Jurkat, Clone E6-1 (cell line): ENCODE measurements at regions not wholly inside any gene's neighbourhood (a gene's known extent, or its start where the extent isn't known, plus 50 kb on each side); places are given as distances from the start of the nearest gene placed in this dataset.
"Not testable (repeated sequence)": the region's sequence is repeated elsewhere in the genome, so short reads cannot be mapped to it uniquely, and the experiment has no call there.

ENCODE experiments used
- DNase-seq: peaks from one replicate; pipeline ENCODE4 v3.0.0-alpha.2; 2011; ENCODE audit warnings: low read depth, low spot score
- H3K4me3 ChIP-seq: 2 replicates; pipeline ENCODE4 v1.5.1; 2011; ENCODE audit warnings: mild to moderate bottlenecking, low read length, control low read depth, moderate library complexity

DNA sequence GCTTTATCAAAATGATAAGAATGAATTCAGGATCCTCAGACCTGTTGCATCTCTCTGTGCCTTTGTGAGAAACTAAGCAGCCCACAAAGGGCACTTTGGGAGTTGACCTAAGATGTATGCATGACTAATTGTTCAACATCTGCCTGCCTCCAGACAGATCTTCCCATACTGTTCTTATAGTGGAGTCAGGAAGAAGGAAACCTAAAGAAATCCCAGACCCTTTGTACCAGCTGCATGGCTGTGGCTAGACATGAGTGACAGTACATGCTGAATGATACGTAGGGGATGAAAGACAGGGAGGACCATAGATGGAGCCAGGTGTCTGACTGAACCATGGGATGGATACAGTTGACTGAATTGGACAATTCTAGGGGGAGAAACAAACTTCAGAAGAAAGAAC, 148.7 kb upstream of the PCGF5 start:
- no peak for DNase-seq
- no peak overlapping the region for H3K4me3 ChIP-seq

DNA sequence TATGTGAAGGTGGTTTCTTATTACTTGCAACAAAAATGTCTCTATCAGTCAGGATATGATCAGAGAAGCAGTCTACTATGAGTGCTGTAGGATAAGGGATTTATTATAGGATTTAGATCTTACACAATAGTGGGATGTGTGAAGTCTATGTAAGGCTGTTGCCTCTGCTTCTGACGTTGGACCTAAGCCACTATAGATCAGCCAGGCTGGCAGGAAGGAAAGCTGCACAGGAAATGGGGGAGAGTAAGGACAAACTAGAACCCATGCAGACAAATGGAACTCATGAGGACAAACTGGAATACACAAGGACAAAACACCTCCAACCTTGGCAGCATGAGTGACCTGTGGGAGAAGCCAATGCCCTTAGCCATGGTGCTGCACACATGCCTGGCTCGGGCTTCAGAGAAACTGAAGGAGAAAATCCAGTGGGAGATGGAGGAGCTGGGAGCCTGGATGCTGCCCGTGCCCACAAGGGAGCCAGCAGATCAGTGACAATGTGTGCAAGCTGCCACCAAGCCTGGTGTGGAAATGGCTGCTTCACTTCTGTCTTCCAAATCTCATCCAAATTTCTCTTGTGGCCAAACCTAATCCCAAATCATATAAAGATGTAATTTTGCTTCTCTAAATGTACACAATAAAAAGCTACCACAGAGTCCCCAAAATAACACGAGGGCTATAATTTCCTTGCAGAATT, 147.0 kb upstream of the PCGF5 start:
- no peak for DNase-seq
- H3K4me3 ChIP-seq, result no peak overlapping the region

DNA sequence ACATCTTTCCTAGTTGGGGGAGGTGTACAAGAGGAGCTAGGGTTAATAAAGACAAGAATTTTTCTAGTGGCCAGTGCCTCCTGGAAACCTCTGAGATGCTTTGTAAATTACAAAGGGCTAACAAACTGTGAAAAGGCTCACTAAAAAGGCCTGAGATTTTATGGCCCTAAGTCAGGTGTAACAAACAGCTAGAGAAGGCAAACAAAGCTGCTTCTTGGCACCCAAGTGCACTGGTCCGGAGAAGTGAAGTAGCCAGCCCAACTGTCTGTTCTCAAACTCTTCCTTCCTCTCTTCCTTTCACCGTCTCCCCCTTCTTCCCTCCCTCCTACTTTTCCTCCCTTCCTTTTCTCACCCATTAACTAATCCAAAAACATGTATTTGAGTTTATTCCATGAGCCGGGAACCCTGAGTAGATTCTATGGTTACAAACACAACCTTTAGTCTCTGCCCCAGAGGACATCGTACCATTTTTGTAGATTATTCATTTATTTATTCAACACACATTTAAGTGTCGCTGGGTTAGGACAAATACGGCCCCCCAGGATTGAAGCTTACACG, 143.4 kb upstream of the PCGF5 start:
- H3K4me3 ChIP-seq, result no peak overlapping the region
- DNase-seq, result no peak

DNA sequence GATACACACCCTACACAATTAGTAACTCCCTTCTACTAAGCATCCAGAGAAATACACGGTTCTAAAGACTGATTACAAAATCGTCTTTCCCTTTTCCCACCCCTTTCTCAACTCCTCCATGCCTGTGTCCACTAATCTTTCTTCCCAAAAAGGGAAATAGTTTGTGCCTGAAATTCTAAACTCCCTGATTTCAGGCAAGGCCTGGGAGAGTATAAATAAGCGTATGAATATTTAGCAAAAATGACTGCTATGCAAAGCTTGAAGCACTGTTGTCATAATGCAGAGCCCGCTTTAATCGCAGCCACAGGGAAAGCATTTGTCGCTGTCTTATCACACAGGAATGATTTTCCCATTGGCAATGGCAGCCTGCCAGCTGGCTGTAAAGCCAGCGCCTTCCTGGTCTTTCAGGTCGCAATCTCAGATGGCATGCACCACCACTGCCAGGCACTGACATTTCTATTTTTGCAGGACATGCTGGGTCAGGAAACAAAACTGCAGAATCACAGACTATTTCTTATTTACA, 142.9 kb upstream of the PCGF5 start:
- no peak overlapping the region for H3K4me3 ChIP-seq
- DNase-seq, result no peak

DNA sequence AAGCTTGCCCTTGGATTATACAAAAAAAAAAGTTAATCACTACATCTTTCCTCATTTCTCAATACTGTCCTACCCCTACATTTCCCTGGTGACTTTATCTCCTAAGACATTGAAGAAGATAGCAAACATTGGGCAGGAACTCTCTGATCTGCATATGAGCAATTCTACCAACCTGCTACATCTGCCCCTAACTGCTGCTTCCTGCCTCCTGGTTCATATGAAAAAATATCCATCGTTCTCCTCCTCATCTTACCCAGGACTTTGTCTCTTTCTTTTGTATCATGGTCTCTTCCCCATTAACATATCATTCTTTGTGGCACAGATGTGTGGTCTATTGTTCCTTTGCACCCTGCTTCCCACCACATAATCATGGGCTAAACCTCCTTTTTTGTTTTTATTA, 139.7 kb upstream of the PCGF5 start:
- H3K4me3 ChIP-seq, result no peak overlapping the region
- no peak for DNase-seq

DNA sequence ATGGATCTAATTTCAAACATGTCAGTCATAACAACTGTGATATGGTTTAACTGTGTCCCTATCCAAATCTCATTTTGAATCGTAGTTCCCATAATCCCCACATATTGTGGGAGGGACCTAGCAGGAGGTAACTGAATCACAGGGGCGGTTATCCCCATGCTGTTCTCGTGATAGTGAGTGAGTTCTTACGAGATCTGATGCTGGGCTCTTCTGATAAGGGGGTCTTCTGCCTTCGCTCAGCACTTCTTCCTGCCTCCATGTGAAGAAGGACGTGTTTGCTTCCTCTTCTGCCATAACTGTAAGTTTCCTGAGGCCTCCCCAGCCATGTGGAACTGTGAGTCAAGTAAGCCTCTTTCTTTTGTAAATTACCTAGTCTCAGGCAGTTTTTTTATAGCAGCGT, 138.0 kb upstream of the PCGF5 start:
- DNase-seq, result no peak
- no peak overlapping the region for H3K4me3 ChIP-seq

DNA sequence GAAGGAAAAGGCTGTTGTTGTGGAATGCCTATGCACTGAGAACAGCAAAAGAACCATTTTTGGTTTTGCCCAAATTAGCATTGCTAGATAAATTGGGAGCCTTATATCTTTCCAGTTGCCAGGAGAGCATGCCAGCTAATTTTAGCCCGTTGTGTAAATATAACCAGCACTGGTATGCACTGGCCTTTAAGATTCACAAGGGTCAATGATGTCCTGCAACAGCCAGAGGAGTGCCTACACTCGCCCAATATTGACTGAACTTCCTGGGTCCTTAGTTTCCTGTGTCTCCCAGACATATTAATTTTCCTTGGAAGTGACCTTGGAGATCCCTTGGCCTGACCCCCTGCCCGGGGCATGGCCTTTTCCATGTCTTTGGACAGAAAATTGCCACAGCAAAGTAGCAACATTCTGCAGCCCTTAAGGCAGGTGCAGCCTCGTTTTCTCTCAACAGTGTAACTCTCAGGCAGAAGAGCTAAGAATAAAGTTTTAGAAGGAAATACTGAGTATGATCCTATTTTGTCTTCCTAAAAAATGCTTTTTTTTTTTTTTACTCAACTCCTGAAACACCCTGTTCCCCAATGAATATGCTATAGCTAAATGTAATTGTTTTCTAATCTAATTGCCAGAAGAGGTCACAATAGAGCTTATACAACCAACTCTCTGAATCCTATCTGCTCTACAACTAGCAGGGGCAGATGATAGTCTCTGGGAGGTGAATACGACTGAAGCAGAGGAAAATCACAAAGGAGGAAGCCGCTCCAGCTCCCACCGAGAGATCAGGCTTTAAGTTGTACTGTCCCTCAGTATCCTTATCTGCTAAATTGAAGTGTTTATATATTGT, 131.9 kb upstream of the PCGF5 start:
- peak; percentile 21 for DNase-seq
- no peak overlapping the region for H3K4me3 ChIP-seq

DNA sequence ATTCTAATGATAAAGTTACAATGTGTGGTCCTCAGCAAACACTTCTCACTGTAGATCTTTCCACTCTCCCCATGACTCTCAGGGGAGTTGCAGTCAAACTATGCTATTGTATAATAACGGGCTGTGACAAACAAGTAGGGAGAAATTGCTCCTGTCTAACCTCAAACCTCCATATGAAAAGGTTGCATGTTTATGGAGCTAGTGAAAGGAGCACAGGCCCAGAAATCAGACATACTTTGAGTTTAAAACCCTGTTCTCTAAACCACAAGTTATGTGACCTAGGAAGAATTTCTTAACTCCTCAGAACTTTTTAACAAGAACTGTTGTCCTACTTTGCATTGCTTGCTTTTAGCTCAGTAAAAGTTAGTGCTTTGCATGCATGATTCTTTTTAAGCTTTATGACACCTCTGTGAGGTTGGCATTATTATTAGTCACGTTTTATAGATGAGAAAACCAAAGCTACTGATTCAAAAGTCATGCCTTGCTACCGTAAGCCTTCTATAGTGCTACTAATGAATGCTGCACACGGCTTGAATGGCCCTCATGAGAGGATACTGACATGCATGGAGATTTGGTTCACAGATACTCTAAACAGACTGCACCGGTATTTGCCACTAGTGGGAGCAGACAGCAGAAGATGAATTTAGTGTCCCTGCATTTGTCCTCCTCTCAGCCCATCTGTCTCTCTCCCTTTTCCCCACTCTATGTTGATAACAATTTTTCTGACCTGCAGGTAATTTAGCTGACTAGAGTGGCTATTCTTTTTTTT, 129.5 kb upstream of the PCGF5 start:
- H3K4me3 ChIP-seq, result no peak overlapping the region
- peak; percentile 16 for DNase-seq

DNA sequence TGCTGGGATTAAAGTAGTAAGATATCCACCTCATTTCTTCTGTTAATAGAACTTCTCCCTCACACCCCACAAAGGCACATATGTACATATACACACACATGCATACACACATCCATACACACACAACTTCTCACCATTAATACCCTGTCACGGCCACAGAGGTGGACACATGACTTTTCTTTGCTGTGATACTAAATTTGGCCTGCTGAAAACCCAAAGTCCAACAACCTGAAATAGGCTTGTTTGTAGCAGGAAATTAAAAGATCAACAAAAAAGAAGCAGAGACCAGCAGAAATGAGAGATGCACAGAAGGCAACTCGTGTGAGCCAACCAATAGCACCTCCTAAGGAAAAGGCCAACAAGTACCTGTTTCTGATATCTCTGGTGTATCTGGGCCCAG, 128.7 kb upstream of the PCGF5 start:
- no peak overlapping the region for H3K4me3 ChIP-seq
- no peak for DNase-seq

DNA sequence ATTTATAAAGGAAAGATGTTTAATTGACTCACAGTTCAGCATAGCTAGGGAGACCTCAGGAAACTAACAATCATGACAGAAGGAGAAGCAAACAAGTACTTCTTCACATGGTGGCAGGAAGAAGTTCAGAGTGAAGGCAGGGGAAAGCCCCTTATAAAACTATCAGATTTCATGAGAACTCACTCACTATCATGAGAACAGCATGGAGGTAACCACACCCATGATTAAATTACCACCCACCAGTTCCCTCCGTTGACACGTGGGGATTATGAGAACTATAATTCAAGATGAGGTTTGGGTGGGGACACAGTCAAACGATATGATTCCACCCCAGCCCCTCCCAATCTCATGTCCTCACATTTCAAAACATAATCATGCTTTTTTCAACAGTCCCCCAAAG, 124.2 kb upstream of the PCGF5 start:
- no peak for DNase-seq
- H3K4me3 ChIP-seq, result no peak overlapping the region

DNA sequence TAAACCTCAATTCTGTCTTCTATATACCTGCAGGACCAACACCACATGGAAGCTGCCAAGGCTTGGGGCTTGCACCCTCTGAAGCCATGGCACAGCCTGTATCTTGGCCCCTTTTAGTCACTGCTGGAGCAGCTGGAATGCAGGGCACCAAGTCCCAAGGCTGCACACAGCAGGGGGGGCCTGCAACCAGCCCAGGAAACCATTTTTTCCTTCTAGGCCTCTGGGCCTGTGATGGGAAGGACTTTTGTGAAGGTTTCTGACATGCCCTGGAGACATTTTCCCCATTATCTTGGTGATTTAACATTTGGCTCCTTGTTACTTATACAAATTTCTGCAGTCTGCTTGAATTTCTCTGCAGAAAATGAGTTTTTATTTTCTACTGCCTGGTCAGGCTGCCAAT, 123.2 kb upstream of the PCGF5 start:
- H3K4me3 ChIP-seq, result no peak overlapping the region
- DNase-seq, result no peak

DNA sequence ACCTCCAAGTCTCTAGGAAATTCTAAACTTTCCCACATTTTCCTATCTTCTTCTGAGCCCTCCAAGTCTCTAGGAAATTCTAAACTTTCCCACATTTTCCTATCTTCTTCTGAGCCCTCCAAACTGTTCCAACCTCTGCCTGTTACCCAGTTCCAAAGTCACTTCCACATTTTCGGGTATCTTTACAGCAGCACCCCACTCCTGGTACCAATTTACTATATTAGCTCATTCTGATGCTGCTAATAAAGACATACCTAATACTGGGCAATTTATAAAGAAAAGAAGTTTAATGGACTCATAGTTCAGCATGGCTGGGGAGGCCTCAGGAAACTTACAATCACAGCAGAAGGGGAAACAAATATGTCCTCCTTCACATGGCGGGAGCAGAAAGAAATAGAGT, 122.4 kb upstream of the PCGF5 start:
- DNase-seq, H3K4me3 ChIP-seq: not testable (repeated sequence)

DNA sequence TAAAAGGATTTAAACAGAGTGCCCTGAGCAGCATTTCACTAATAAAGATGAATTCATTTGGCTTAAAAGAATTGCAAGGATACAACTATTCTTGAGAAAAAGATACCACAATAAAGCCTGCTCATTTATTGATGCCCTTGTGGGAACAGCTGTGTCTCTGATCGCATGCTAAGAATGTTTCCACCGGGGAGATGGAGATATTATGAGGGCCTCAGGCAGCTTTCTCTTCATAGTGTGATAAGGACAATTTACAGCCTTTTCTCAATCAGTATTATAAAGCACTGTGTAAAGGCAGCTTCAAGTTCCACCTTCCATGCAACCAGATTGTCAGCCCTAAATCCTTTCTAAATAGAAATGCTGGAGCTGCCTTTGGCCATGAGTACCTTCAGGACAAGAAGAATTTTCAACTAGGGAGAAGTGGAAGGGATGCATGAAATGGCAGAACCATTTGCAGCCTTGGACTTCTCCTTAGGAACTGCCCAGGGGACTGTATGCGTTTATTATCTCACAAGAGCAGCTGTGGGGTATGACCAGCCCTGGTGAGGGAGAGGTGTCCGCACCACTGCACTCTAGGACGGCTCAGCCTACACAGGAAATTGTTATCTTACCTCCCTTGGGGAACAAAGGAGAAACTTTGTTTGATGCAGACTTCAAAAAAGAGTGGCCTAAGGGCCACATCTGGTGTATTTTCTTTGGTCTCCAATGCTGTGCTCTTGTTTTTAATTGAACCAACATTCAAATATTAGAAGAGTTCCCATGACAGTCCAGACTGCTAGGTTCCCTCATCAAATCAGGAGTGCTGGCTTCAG, 116.9 kb upstream of the PCGF5 start:
- no peak overlapping the region for H3K4me3 ChIP-seq
- peak; percentile 54 for DNase-seq

DNA sequence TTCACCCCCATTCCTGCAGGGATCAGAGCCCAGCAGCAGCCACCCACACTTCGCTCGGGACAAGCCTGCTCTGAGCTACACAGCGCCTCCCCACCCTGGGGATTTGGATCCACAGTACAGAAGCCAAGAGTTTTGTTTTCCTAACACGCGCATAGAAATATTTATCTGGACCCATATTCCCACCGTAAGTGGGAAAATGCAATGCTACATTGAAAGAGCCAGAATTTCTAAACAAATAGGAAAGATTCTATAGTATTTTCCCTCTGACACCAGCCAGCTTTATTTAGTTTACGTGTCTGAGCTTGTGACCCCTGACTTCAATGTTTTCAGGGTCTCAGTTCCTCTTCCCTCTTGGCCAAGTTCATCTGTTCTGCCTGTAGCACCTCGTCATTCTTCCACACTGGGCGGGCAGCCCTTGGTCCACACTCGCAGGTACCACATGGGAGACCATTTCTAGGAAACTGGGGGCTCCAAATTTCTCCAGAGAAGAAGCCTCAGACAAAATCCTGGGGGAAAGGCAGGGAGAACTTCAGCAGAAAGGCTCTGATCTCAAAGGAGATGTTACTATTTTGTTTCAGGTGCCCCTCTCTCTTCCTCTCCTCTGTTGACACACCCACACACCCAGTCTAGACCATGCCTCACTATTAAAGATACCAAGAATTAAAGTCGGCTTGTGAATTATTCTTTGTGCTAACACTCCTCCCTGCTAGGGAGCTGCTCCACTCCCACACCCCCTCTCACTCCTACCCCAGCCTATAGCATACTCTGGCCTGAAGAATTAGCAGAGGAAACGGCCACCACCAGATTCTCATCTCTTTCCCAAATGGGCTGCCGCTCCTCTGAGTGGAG, 116.0 kb upstream of the PCGF5 start:
- DNase-seq, result no peak
- no peak overlapping the region for H3K4me3 ChIP-seq

DNA sequence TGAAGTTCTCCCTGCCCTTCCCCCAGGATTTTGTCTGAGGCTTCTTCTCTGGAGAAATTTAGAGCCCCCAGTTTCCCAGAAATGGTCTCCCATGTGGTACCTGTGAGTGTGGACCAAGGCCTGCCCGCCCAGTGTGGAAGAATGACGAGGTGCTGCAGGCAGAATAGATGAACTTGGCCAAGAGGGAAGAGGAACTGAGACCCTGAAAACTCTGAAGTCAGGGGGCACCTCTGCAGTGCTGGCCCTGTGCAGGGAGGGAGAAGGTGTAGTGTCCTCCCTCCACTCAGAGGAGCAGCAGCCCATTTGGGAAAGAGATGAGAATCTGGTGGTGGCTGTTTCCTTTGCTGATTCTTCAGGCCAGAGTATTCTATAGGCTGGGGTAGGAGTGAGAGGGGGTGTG, 115.2 kb upstream of the PCGF5 start:
- no peak for DNase-seq
- H3K4me3 ChIP-seq, result no peak overlapping the region

DNA sequence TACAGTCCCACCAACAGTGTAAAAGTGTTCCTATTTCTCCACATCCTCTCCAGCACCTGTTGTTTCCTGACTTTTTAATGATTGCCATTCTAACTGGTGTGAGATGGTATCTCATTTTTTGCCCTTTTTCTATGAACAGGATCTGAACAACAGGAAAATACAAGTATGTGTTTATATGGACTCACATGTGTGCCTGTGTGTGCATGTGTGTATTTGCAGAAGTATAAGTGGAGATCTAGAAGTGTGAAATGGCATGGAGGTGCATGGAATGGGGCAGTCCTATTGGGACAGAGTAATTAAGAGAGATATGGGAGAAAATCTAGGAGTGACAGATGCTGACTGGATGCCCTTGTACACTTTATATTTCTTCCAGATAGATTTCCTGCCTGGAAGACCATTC, 111.6 kb upstream of the PCGF5 start:
- no peak overlapping the region for H3K4me3 ChIP-seq
- no peak for DNase-seq

DNA sequence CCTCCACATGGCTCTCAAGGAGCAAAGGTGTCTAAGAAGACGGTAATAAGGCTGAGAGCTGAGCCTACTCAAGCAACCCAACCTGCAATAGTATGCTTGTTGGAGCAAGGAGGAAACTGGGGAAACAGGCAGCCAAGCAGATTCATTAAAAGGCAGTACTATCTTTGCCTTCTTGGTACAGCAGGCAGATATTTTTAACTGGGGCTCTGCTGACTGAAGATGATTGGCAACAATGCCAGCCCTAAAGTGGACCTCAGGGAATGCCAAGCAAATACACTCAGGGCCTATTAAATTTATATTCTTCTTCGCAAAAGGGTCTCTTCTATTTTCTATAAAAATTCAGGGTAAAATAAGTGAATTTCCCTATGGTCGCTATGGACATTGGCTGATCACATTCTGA, 109.4 kb upstream of the PCGF5 start:
- no peak for DNase-seq
- no peak overlapping the region for H3K4me3 ChIP-seq
